CD4-positive, alpha-beta T cell (primary cell): ENCODE measurements at regions not wholly inside any gene's neighbourhood (a gene's known extent, or its start where the extent isn't known, plus 50 kb on each side); places are given as distances from the start of the nearest gene placed in this dataset.

Experiments
- ATAC-seq: fragments of 200-7000 bp; cut with Tn5 transposase; one replicate; pipeline ENCODE4 v1.10.0; 2022; ENCODE audit warnings: mild to moderate bottlenecking; ENCODE audit not compliant: poor library complexity
- CTCF ChIA-PET: fragments of 350-600 bp; sonication (Branson Sonifier 250); formaldehyde crosslinking; loops from one replicate; lab custom pipeline; 2021; ENCODE audit warnings: antibody characterized with exemption, inconsistent platforms; lab: Charles Lee
- POLR2A ChIA-PET: fragments of 350-600 bp; sonication (Branson Sonifier 250); formaldehyde crosslinking; loops from one replicate; lab custom pipeline; 2021; ENCODE audit warnings: antibody characterized with exemption, inconsistent platforms; lab: Charles Lee
- DNase-seq, 14 experiments: peaks; one replicate each; pipeline ENCODE4 v3.0.0-alpha.2; 2013 to 2020; ENCODE audit warnings: mixed read lengths in 2 of 14
- H3K27ac ChIP-seq, 2 donors: one replicate each; pipeline versions ENCODE4 v1.5.1 to v1.7.0; 2013; ENCODE audit warnings: low read length in 2 of 2, low read depth in 1 of 2, mild to moderate bottlenecking in 1 of 2
- H3K27me3 ChIP-seq, 2 experiments: 1 replicate in 1 of 2; 2 replicates in 1 of 2; pipeline versions ENCODE4 v1.6.1 to v1.7.0; 2013; ENCODE audit warnings: low read length in 2 of 2, control low read depth in 1 of 2, mild to moderate bottlenecking in 1 of 2, moderate library complexity in 1 of 2; ENCODE audit not compliant: insufficient read depth in 2 of 2, control insufficient read depth in 1 of 2
- H3K36me3 ChIP-seq: one replicate; pipeline ENCODE4 v1.6.1; 2013; ENCODE audit warnings: low read length, control low read depth; ENCODE audit not compliant: insufficient read depth
- H3K4me1 ChIP-seq: one replicate; pipeline ENCODE4 v1.6.1; 2013; ENCODE audit warnings: low read length, control low read depth; ENCODE audit not compliant: insufficient read depth
- H3K4me3 ChIP-seq: one replicate; pipeline ENCODE4 v1.5.1; 2013; ENCODE audit warnings: mild to moderate bottlenecking, low read length, moderate library complexity
- H3K9me3 ChIP-seq, 2 experiments: 1 replicate in 1 of 2; 2 replicates in 1 of 2; pipeline versions ENCODE4 v1.6.1 to v1.7.0; 2013; ENCODE audit warnings: low read length in 2 of 2, mild to moderate bottlenecking in 2 of 2, control low read depth in 1 of 2, moderate library complexity in 1 of 2; ENCODE audit not compliant: control insufficient read depth in 1 of 2, insufficient read depth in 1 of 2
- H3K27ac Mint-ChIP-seq: one replicate; pipeline ENCODE4 v1.8.0; 2020; ENCODE audit warnings: mixed read lengths
- H3K27me3 Mint-ChIP-seq: one replicate; pipeline ENCODE4 v1.8.0; 2021; ENCODE audit warnings: mixed read lengths
- H3K36me3 Mint-ChIP-seq: one replicate; pipeline ENCODE4 v1.8.0; 2021; ENCODE audit warnings: low read depth, mixed read lengths
- H3K4me1 Mint-ChIP-seq: one replicate; pipeline ENCODE4 v1.8.0; 2021; ENCODE audit warnings: low read depth, mixed read lengths
- H3K4me3 Mint-ChIP-seq: one replicate; pipeline ENCODE4 v1.8.0; 2020; ENCODE audit warnings: mild to moderate bottlenecking, mixed read lengths
- H3K9me3 Mint-ChIP-seq: one replicate; pipeline ENCODE4 v1.8.0; 2020; ENCODE audit warnings: mixed read lengths
- intact Hi-C, 2 experiments: fragments of 100-400 bp; cut with DNase I in 1 of 2; cut with micrococcal nuclease in 1 of 2; formaldehyde crosslinking; loops; one replicate each; pipeline versions ENCODE4 v1.15.1 to v1.9.0; 2023 to 2025; cut with DNase I, micrococcal nuclease
- TF ChIP-seq, protein P1 (sequence below): fragments of 200-600 bp; IDR thresholded peaks from one replicate; pipeline ENCODE4 v1.8.0; 2022; ENCODE audit warnings: antibody characterized with exemption, mild to moderate bottlenecking

DNA sequence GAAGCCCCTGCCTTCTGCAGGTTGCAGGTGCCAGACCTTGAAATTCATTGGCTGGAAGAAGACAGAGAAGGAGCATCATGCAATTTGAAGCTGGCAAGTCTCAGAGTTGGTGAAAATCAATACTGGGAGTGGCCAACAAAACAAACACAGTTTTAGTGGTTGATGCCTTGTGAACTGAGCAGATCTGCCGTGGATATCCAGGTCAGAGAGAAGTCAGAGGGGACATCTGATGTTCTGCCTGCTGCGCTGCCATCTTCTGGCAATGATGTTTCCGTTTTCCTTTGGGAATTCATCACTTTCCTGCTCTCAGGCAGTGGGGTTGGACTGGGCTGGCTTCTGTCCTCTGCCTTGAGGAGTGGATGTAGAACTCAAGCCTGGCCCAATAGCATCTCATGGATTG lies 132.0 kb downstream of the RPS24 start:
- H3K9me3 Mint-ChIP-seq, result no peaks in the 10 kb centered on the region
- no peak overlapping the region for H3K4me3 Mint-ChIP-seq
- TF ChIP-seq, protein P1, sequence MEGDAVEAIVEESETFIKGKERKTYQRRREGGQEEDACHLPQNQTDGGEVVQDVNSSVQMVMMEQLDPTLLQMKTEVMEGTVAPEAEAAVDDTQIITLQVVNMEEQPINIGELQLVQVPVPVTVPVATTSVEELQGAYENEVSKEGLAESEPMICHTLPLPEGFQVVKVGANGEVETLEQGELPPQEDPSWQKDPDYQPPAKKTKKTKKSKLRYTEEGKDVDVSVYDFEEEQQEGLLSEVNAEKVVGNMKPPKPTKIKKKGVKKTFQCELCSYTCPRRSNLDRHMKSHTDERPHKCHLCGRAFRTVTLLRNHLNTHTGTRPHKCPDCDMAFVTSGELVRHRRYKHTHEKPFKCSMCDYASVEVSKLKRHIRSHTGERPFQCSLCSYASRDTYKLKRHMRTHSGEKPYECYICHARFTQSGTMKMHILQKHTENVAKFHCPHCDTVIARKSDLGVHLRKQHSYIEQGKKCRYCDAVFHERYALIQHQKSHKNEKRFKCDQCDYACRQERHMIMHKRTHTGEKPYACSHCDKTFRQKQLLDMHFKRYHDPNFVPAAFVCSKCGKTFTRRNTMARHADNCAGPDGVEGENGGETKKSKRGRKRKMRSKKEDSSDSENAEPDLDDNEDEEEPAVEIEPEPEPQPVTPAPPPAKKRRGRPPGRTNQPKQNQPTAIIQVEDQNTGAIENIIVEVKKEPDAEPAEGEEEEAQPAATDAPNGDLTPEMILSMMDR, result no peak
- CTCF ChIA-PET, result no interaction called here
- Histone ChIP-seq H3K9me3 (peaks cover 0 to 4% of the 10 kb centered on the region in 2 experiments), H3K27me3 (peaks cover 0 to 2% of the 10 kb centered on the region in 2 experiments), H3K27ac (no peak overlapping the region), H3K4me3 (no peak overlapping the region), H3K36me3 (no peaks in the 10 kb centered on the region), H3K4me1 (no peaks in the 10 kb centered on the region)
- ATAC-seq (no peak), DNase-seq (no peak)
- H3K4me1 Mint-ChIP-seq, result no peaks in the 10 kb centered on the region
- POLR2A ChIA-PET, result no interaction called here
- no peak overlapping the region for H3K27ac Mint-ChIP-seq
- intact Hi-C loops, result no loop called here
- no peaks in the 10 kb centered on the region for H3K27me3 Mint-ChIP-seq
- no peaks in the 10 kb centered on the region for H3K36me3 Mint-ChIP-seq

DNA sequence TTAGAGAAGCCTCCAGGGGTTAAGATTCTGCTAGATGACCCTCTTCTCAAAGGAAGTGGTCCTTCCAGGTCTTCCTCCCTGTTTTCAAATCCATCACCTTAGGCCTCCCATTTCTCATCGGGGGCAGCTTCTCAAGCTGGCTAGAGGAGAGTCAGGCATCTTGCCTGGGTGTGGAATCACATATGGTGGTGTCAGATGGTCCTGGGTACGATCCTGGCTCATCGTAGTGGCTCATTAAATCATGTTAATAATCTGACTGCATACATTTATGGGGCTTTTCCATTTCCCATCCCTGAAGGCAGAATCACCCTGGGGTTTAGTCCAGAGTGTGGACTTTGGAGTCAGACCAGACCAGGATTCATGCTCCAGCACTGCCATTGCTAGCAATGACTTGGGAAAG lies 132.6 kb downstream of the RPS24 start:
- Histone ChIP-seq H3K9me3 (peaks cover 0 to 4% of the 10 kb centered on the region in 2 experiments), H3K4me3 (no peak overlapping the region), H3K27ac (no peak overlapping the region), H3K36me3 (no peaks in the 10 kb centered on the region), H3K27me3 (peaks cover 0 to under 1% of the 10 kb centered on the region in 2 experiments), H3K4me1 (no peaks in the 10 kb centered on the region)
- Mint-ChIP-seq H3K27me3 (no peaks in the 10 kb centered on the region), H3K4me3 (no peak overlapping the region), H3K9me3 (no peaks in the 10 kb centered on the region), H3K4me1 (no peaks in the 10 kb centered on the region), H3K36me3 (no peaks in the 10 kb centered on the region), H3K27ac (no peak overlapping the region)
- intact Hi-C loops, result no loop called here
- POLR2A ChIA-PET, result no interaction called here
- CTCF ChIA-PET, result no interaction called here
- DNase-seq, result no peak
- TF ChIP-seq, protein P1, result no peak
- ATAC-seq, result no peak

DNA sequence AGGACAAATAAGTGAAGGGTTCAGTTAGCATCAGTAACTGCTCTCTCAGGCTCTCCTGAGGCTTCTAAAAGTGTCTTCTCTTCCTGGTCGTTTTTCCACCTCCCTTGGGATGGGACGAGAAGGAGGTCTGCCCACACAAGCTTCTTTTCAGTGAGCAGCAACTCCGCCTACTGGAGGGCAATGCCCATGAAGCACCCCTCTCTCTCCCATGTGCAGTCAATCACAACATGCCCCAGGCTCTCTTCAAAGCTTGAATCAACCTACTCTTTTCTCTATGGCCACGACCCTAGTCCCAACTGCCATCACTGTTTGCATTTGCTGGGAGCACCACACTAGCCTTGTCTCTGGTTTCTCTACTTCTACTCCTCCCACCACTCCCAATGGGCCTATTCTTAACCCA lies 135.6 kb downstream of the RPS24 start:
- Mint-ChIP-seq H3K4me3 (no peak overlapping the region), H3K36me3 (no peaks in the 10 kb centered on the region), H3K9me3 (no peaks in the 10 kb centered on the region), H3K27ac (no peak overlapping the region), H3K4me1 (no peaks in the 10 kb centered on the region), H3K27me3 (no peaks in the 10 kb centered on the region)
- POLR2A ChIA-PET, result no interaction called here
- TF ChIP-seq, protein P1, result no peak
- ATAC-seq (no peak), DNase-seq (no peak)
- intact Hi-C loops, result no loop called here
- no peak overlapping the region for H3K4me3 ChIP-seq
- no peaks in the 10 kb centered on the region for H3K36me3 ChIP-seq
- H3K27me3 ChIP-seq, result no peaks in the 10 kb centered on the region
- no peaks in the 10 kb centered on the region for H3K4me1 ChIP-seq
- no peaks in the 10 kb centered on the region for H3K9me3 ChIP-seq
- no peak overlapping the region for H3K27ac ChIP-seq
- CTCF ChIA-PET, result no interaction called here
